Keratinocyte (primary cell): ENCODE measurements at regions not wholly inside any gene's neighbourhood (a gene's known extent, or its start where the extent isn't known, plus 50 kb on each side); places are given as distances from the start of the nearest gene placed in this dataset.

Experiments used
- EZH2 ChIP-seq: IDR thresholded peaks from one replicate; pipeline ENCODE4 v1.6.1; 2012; ENCODE audit warnings: inconsistent platforms, mild to moderate bottlenecking, low read length, moderate library complexity
- TF ChIP-seq, protein P1 (sequence below), 3 experiments: IDR thresholded peaks in 1 of 3; conservative IDR thresholded peaks in 1 of 3; optimal IDR thresholded peaks in 1 of 3; 2 replicates in 2 of 3; 3 replicates in 1 of 3; pipeline versions ENCODE3 to v1.5.1; 2011; ENCODE audit warnings: low read length in 3 of 3, mild to moderate bottlenecking in 3 of 3, moderate library complexity in 2 of 3, control low read depth in 1 of 3, inconsistent platforms in 1 of 3; ENCODE audit not compliant: insufficient read depth in 2 of 3; ENCODE audit errors: extremely low read depth in 1 of 3

DNA sequence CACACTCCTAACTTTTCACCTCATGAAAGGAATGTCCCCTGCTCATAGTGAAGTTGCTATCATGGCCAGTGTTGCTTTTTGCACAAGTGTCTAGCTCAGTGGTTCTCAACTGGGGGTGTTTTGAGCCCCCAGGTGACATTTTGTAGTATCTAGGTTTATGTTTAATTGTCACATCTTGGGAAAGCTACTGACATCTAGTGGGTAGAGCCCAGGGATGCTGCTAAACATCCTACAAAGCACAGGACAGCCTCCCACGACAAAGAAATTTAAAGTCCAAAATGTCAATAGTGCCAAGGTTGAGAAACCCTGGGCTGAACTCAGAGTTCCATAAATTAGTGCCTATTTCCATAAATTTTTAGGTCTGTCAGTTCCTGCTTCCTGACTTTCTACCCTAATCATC is 70.7 kb upstream of the HCCS start:
- TF ChIP-seq, protein P1, sequence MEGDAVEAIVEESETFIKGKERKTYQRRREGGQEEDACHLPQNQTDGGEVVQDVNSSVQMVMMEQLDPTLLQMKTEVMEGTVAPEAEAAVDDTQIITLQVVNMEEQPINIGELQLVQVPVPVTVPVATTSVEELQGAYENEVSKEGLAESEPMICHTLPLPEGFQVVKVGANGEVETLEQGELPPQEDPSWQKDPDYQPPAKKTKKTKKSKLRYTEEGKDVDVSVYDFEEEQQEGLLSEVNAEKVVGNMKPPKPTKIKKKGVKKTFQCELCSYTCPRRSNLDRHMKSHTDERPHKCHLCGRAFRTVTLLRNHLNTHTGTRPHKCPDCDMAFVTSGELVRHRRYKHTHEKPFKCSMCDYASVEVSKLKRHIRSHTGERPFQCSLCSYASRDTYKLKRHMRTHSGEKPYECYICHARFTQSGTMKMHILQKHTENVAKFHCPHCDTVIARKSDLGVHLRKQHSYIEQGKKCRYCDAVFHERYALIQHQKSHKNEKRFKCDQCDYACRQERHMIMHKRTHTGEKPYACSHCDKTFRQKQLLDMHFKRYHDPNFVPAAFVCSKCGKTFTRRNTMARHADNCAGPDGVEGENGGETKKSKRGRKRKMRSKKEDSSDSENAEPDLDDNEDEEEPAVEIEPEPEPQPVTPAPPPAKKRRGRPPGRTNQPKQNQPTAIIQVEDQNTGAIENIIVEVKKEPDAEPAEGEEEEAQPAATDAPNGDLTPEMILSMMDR (optimal IDR thresholded peaks at IDR 0.05 in 1 of 3, IDR thresholded peaks at IDR 0.05 in 1 of 3, conservative IDR thresholded peaks at IDR 0.05 in 1 of 3; ENCODE audit: extremely low read depth in 1 of 3, insufficient read depth in 2 of 3, low read length in 3 of 3): peak in 1 of 3 experiments; percentile 9
- TF ChIP-seq EZH2: no peak
